Upper lobe of right lung (tissue), 1 donor: ENCODE measurements at regions not wholly inside any gene's neighbourhood (a gene's known extent, or its start where the extent isn't known, plus 50 kb on each side); places are given as distances from the start of the nearest gene placed in this dataset.

Experiments used
- ATAC-seq: fragments of 200-7000 bp; cut with Tn5 transposase; one replicate; pipeline ENCODE4 v1.9.1; 2020; ENCODE audit warnings: mild to moderate bottlenecking, moderate library complexity
- DNase-seq: peaks from one replicate; pipeline ENCODE4 v3.0.0-alpha.2; 2020
- H3K27ac ChIP-seq: fragments of 200-600 bp; one replicate; pipeline ENCODE4 v1.8.0; 2022
- H3K27me3 ChIP-seq: fragments of 200-600 bp; one replicate; pipeline ENCODE4 v1.8.0; 2022; ENCODE audit warnings: mild to moderate bottlenecking
- H3K36me3 ChIP-seq: fragments of 200-600 bp; one replicate; pipeline ENCODE4 v1.8.0; 2022
- H3K4me1 ChIP-seq: fragments of 200-600 bp; one replicate; pipeline ENCODE4 v1.8.0; 2022
- H3K4me3 ChIP-seq: fragments of 200-600 bp; one replicate; pipeline ENCODE4 v1.8.0; 2022; ENCODE audit warnings: mild to moderate bottlenecking
- H3K9me3 ChIP-seq: fragments of 200-600 bp; one replicate; pipeline ENCODE4 v1.8.0; 2022
- CTCF ChIP-seq: fragments of 200-600 bp; IDR thresholded peaks from one replicate; pipeline ENCODE4 v1.8.0; 2022; ENCODE audit warnings: antibody characterized with exemption
- intact Hi-C: fragments of 100-400 bp; cut with DNase I; formaldehyde crosslinking; loops from one replicate; pipeline ENCODE4 v1.11.0; 2022
- donor health status: DM: no; HTN: yes; CAD: no; lungs with severe emphysema.

GRCh38 chr4:111717921-111718320 lies 427.3 kb upstream of the FAM241A start:
- Histone ChIP-seq H3K4me3 (no peak overlapping the region), H3K27ac (no peak overlapping the region), H3K9me3 (no peaks in the 10 kb centered on the region), H3K4me1 (no peaks in the 10 kb centered on the region), H3K36me3 (no peaks in the 10 kb centered on the region), H3K27me3 (no peaks in the 10 kb centered on the region)
- ATAC-seq, result no peak
- intact Hi-C loops, result no loop called here
- no peak for DNase-seq
- TF ChIP-seq CTCF, result no peak

GRCh38 chr4:111718763-111719559 lies 426.3 kb upstream of the FAM241A start:
- no peak overlapping the region for H3K27ac ChIP-seq
- no peaks in the 10 kb centered on the region for H3K9me3 ChIP-seq
- no peaks in the 10 kb centered on the region for H3K36me3 ChIP-seq
- no peak for ATAC-seq
- H3K4me3 ChIP-seq, result no peak overlapping the region
- no peaks in the 10 kb centered on the region for H3K4me1 ChIP-seq
- no peak for DNase-seq
- H3K27me3 ChIP-seq, result no peaks in the 10 kb centered on the region
- no peak for TF ChIP-seq CTCF
- intact Hi-C loops, result no loop called here

GRCh38 chr4:111720866-111721265 lies 424.4 kb upstream of the FAM241A start:
- Histone ChIP-seq H3K27ac (no peak overlapping the region), H3K36me3 (no peaks in the 10 kb centered on the region), H3K9me3 (no peaks in the 10 kb centered on the region), H3K4me3 (no peak overlapping the region), H3K4me1 (no peaks in the 10 kb centered on the region), H3K27me3 (no peaks in the 10 kb centered on the region)
- intact Hi-C loops, result no loop called here
- TF ChIP-seq CTCF, result no peak
- no peak for ATAC-seq
- DNase-seq, result no peak

- no peak for TF ChIP-seq CTCF
- Histone ChIP-seq H3K27me3 (no peaks in the 10 kb centered on the region), H3K4me1 (no peaks in the 10 kb centered on the region), H3K4me3 (no peak overlapping the region), H3K9me3 (no peaks in the 10 kb centered on the region), H3K36me3 (no peaks in the 10 kb centered on the region), H3K27ac (no peak overlapping the region)
- ATAC-seq (no peak), DNase-seq (no peak)
- intact Hi-C loops, result no loop called here
These were observed 423.0 kb upstream of the FAM241A start for GRCh38 chr4:111722213-111722720.

- ATAC-seq (no peak), DNase-seq (no peak)
- Histone ChIP-seq H3K4me1 (no peaks in the 10 kb centered on the region), H3K4me3 (no peak overlapping the region), H3K36me3 (no peaks in the 10 kb centered on the region), H3K27me3 (no peaks in the 10 kb centered on the region), H3K9me3 (no peaks in the 10 kb centered on the region), H3K27ac (no peak overlapping the region)
- no peak for TF ChIP-seq CTCF
- intact Hi-C loops, result no loop called here
These were observed 408.7 kb upstream of the FAM241A start for GRCh38 chr4:111736516-111736915.
